Neural cell (in vitro differentiated cells): ENCODE measurements at regions not wholly inside any gene's neighbourhood (a gene's known extent, or its start where the extent isn't known, plus 50 kb on each side); places are given as distances from the start of the nearest gene placed in this dataset.

Experiments
- EP300 ChIP-seq: fragments of 450-650 bp; conservative IDR thresholded peaks from 2 replicates; pipeline ENCODE4 v1.6.1; 2014; ENCODE audit warnings: antibody characterized with exemption, mild to moderate bottlenecking, moderate library complexity; ENCODE audit not compliant: poor library complexity, severe bottlenecking
- POLR2AphosphoS5 ChIP-seq: IDR thresholded peaks from 2 replicates; pipeline ENCODE4 v1.6.1; 2012
- RAD21 ChIP-seq: fragments of 450-650 bp; conservative IDR thresholded peaks from 2 replicates; pipeline ENCODE4 v1.6.1; 2014; ENCODE audit warnings: antibody characterized with exemption, mild to moderate bottlenecking, moderate library complexity
- SMC3 ChIP-seq: fragments of 450-650 bp; conservative IDR thresholded peaks from 2 replicates; pipeline ENCODE4 v1.6.1; 2014; ENCODE audit warnings: antibody characterized with exemption, mild to moderate bottlenecking, moderate library complexity; ENCODE audit not compliant: poor library complexity
- TAF1 ChIP-seq: IDR thresholded peaks from 2 replicates; pipeline ENCODE4 v1.6.1; 2012; ENCODE audit warnings: low read depth
- TF ChIP-seq, protein P1 (sequence below): fragments of 450-650 bp; IDR thresholded peaks from 2 replicates; pipeline ENCODE4 v1.5.1; 2014; ENCODE audit warnings: antibody characterized with exemption, mild to moderate bottlenecking, moderate library complexity; ENCODE audit not compliant: poor library complexity, severe bottlenecking
- TF ChIP-seq, protein P2 (sequence below): IDR thresholded peaks from 2 replicates; pipeline ENCODE4 v1.6.1; 2012; ENCODE audit warnings: borderline replicate concordance

DNA sequence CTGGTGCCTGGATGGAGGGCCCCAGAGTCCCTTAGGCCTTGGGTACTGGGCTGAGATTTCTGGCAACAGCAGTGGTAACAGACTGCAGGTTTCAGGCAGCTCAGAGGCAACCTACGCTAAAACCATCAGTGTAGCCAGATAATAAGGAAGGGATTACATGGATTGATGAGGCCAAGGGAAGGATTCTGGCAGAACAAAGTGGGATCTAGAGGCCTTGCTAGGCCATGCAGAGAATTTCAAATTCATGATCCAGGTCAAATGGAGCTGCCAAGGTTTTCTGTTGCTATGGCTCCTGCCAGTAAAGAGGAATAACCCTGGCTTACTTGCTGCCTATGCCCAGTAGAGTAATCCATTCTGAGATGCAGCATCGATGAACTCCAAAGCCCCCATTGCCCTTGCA is 445.7 kb downstream of the ADRA2A start:
- TF ChIP-seq, protein P1, sequence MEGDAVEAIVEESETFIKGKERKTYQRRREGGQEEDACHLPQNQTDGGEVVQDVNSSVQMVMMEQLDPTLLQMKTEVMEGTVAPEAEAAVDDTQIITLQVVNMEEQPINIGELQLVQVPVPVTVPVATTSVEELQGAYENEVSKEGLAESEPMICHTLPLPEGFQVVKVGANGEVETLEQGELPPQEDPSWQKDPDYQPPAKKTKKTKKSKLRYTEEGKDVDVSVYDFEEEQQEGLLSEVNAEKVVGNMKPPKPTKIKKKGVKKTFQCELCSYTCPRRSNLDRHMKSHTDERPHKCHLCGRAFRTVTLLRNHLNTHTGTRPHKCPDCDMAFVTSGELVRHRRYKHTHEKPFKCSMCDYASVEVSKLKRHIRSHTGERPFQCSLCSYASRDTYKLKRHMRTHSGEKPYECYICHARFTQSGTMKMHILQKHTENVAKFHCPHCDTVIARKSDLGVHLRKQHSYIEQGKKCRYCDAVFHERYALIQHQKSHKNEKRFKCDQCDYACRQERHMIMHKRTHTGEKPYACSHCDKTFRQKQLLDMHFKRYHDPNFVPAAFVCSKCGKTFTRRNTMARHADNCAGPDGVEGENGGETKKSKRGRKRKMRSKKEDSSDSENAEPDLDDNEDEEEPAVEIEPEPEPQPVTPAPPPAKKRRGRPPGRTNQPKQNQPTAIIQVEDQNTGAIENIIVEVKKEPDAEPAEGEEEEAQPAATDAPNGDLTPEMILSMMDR, result no peak
- TF ChIP-seq SMC3, result no peak
- TF ChIP-seq POLR2AphosphoS5, result no peak
- TF ChIP-seq, protein P2, sequence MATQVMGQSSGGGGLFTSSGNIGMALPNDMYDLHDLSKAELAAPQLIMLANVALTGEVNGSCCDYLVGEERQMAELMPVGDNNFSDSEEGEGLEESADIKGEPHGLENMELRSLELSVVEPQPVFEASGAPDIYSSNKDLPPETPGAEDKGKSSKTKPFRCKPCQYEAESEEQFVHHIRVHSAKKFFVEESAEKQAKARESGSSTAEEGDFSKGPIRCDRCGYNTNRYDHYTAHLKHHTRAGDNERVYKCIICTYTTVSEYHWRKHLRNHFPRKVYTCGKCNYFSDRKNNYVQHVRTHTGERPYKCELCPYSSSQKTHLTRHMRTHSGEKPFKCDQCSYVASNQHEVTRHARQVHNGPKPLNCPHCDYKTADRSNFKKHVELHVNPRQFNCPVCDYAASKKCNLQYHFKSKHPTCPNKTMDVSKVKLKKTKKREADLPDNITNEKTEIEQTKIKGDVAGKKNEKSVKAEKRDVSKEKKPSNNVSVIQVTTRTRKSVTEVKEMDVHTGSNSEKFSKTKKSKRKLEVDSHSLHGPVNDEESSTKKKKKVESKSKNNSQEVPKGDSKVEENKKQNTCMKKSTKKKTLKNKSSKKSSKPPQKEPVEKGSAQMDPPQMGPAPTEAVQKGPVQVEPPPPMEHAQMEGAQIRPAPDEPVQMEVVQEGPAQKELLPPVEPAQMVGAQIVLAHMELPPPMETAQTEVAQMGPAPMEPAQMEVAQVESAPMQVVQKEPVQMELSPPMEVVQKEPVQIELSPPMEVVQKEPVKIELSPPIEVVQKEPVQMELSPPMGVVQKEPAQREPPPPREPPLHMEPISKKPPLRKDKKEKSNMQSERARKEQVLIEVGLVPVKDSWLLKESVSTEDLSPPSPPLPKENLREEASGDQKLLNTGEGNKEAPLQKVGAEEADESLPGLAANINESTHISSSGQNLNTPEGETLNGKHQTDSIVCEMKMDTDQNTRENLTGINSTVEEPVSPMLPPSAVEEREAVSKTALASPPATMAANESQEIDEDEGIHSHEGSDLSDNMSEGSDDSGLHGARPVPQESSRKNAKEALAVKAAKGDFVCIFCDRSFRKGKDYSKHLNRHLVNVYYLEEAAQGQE, result no peak
- TF ChIP-seq EP300, result no peak
- TF ChIP-seq TAF1, result no peak
- no peak for TF ChIP-seq RAD21
